Endodermal cell (in vitro differentiated cells): ENCODE measurements at regions not wholly inside any gene's neighbourhood (a gene's known extent, or its start where the extent isn't known, plus 50 kb on each side); places are given as distances from the start of the nearest gene placed in this dataset.

Source experiments
- DNase-seq: peaks from one replicate; pipeline ENCODE4 v3.0.0-alpha.2; 2017
- H3K27ac ChIP-seq: 2 replicates; pipeline ENCODE4 v1.5.1; 2013; ENCODE audit warnings: mild to moderate bottlenecking, low read depth, low read length, moderate library complexity
- H3K27me3 ChIP-seq: 2 replicates; pipeline ENCODE4 v1.6.1; 2013; ENCODE audit warnings: mild to moderate bottlenecking, low read length, moderate library complexity; ENCODE audit not compliant: insufficient read depth, control insufficient read depth, poor library complexity, severe bottlenecking
- H3K36me3 ChIP-seq: 2 replicates; pipeline ENCODE4 v1.7.0; 2013; ENCODE audit warnings: mild to moderate bottlenecking, low read length, moderate library complexity; ENCODE audit not compliant: control insufficient read depth, insufficient read depth
- H3K4me1 ChIP-seq: one replicate; pipeline ENCODE4 v1.7.0; 2013; ENCODE audit warnings: low read length; ENCODE audit not compliant: control insufficient read depth, insufficient read depth
- H3K4me3 ChIP-seq: 2 replicates; pipeline ENCODE4 v1.5.1; 2013; ENCODE audit warnings: mild to moderate bottlenecking, low read length, moderate library complexity
- H3K9ac ChIP-seq: 2 replicates; pipeline ENCODE4 v1.6.1; 2013; ENCODE audit warnings: mild to moderate bottlenecking, low read length, moderate library complexity; ENCODE audit not compliant: poor library complexity, severe bottlenecking; ENCODE audit errors: extremely low read depth
- H3K9me3 ChIP-seq: 2 replicates; pipeline ENCODE4 v1.6.1; 2013; ENCODE audit warnings: mild to moderate bottlenecking, low read length, moderate library complexity; ENCODE audit not compliant: control insufficient read depth
- H3K27ac Mint-ChIP-seq: 2 replicates; pipeline ENCODE4 v1.8.0; 2020; ENCODE audit warnings: mixed read lengths
- H3K27me3 Mint-ChIP-seq: 2 replicates; pipeline ENCODE4 v1.8.0; 2021; ENCODE audit warnings: mild to moderate bottlenecking, mixed read lengths; ENCODE audit not compliant: insufficient read depth
- H3K36me3 Mint-ChIP-seq: 2 replicates; pipeline ENCODE4 v1.8.0; 2020; ENCODE audit warnings: low read depth, mixed read lengths
- H3K4me1 Mint-ChIP-seq: 2 replicates; pipeline ENCODE4 v1.8.0; 2020; ENCODE audit warnings: mixed read lengths
- H3K4me3 Mint-ChIP-seq: 2 replicates; pipeline ENCODE4 v1.8.0; 2020; ENCODE audit warnings: mild to moderate bottlenecking, moderate library complexity, mixed read lengths
- H3K9me3 Mint-ChIP-seq: 2 replicates; pipeline ENCODE4 v1.8.0; 2020; ENCODE audit warnings: mild to moderate bottlenecking, mixed read lengths
- CTCF ChIP-seq: fragments of 200-600 bp; sonication (generic); conservative IDR thresholded peaks from 2 replicates; pipeline ENCODE4 v1.5.0; 2021; ENCODE audit warnings: antibody characterized with exemption, mild to moderate bottlenecking
- WGBS, 2 experiments: methylation state at CpG; one replicate each; pipeline versions ENCODE4 v1.1.5 to v1.1.7; 2013; ENCODE audit warnings: missing lambda C conversion rate in 2 of 2, mixed read lengths in 1 of 2; ENCODE audit not compliant: insufficient coverage in 1 of 2, insufficient read length in 1 of 2; 5-methylcytosine and 5-hydroxymethylcytosine counted together

- Mint-ChIP-seq H3K36me3 (no peaks in the 10 kb centered on the region), H3K4me3 (no peak overlapping the region), H3K27ac (no peak overlapping the region), H3K4me1 (peaks cover 43% of the 10 kb centered on the region), H3K9me3 (peaks cover 2% of the 10 kb centered on the region), H3K27me3 (no peaks in the 10 kb centered on the region)
- Histone ChIP-seq H3K4me3 (no peak overlapping the region), H3K27me3 (no peaks in the 10 kb centered on the region), H3K27ac (no peak overlapping the region), H3K9me3 (no peaks in the 10 kb centered on the region), H3K4me1 (peaks cover 8% of the 10 kb centered on the region), H3K9ac (no peak overlapping the region), H3K36me3 (no peaks in the 10 kb centered on the region)
- TF ChIP-seq CTCF: no peak
- no peak for DNase-seq
- 91% methylated on average over 1 of the region's 1 CpG; no CpG with 5 or more reads in 1 of the 2 experiments for WGBS, 2 experiments
Measured at GRCh38 chr2:215503381-215503780, 67.5 kb upstream of the FN1 start.

- Histone ChIP-seq H3K4me3 (no peak overlapping the region), H3K27me3 (no peaks in the 10 kb centered on the region), H3K27ac (no peak overlapping the region), H3K36me3 (no peaks in the 10 kb centered on the region), H3K4me1 (peaks cover 8% of the 10 kb centered on the region), H3K9ac (no peak overlapping the region), H3K9me3 (peaks cover 8% of the 10 kb centered on the region)
- H3K9me3 Mint-ChIP-seq: peaks cover 22% of the 10 kb centered on the region
- H3K27ac Mint-ChIP-seq: no peak overlapping the region
- H3K36me3 Mint-ChIP-seq: peaks cover 6% of the 10 kb centered on the region
- TF ChIP-seq CTCF: no peak
- peaks cover 26% of the 10 kb centered on the region for H3K4me1 Mint-ChIP-seq
- DNase-seq: no peak
- no peaks in the 10 kb centered on the region for H3K27me3 Mint-ChIP-seq
- no peak overlapping the region for H3K4me3 Mint-ChIP-seq
Measured at GRCh38 chr2:215500466-215500865, 64.6 kb upstream of the FN1 start.

GRCh38 chr2:215499331-215499730 lies 63.5 kb upstream of the FN1 start:
- H3K27ac ChIP-seq: no peak overlapping the region
- no peaks in the 10 kb centered on the region for H3K27me3 ChIP-seq
- H3K4me3 ChIP-seq: no peak overlapping the region
- peaks cover 22% of the 10 kb centered on the region for H3K9me3 Mint-ChIP-seq
- peaks cover 15% of the 10 kb centered on the region for H3K4me1 Mint-ChIP-seq
- H3K27me3 Mint-ChIP-seq: no peaks in the 10 kb centered on the region
- peaks cover 6% of the 10 kb centered on the region for H3K4me1 ChIP-seq
- no peak overlapping the region for H3K9ac ChIP-seq
- 87 to 93% methylated on average over 2 of the region's 2 CpGs for WGBS, 2 experiments
- peaks cover 6% of the 10 kb centered on the region for H3K36me3 Mint-ChIP-seq
- no peak overlapping the region for H3K4me3 Mint-ChIP-seq
- peaks cover 8% of the 10 kb centered on the region for H3K9me3 ChIP-seq
- no peak overlapping the region for H3K27ac Mint-ChIP-seq
- H3K36me3 ChIP-seq: no peaks in the 10 kb centered on the region
- DNase-seq: no peak
- no peak for TF ChIP-seq CTCF
